H1 (cell line): ENCODE measurements at regions not wholly inside any gene's neighbourhood (a gene's known extent, or its start where the extent isn't known, plus 50 kb on each side); places are given as distances from the start of the nearest gene placed in this dataset.

Experiments
- CTCF ChIA-PET: fragments of 300-600 bp; sonication (Branson Sonifier 250); formaldehyde crosslinking; loops from one replicate; lab custom pipeline; 2021; ENCODE audit not compliant: partially characterized antibody; lab: Charles Lee
- POLR2A ChIA-PET: fragments of 300-600 bp; sonication (Branson Sonifier 250); formaldehyde crosslinking; loops from one replicate; lab custom pipeline; 2021; ENCODE audit warnings: inconsistent platforms; ENCODE audit not compliant: partially characterized antibody; lab: Charles Lee
- DNase-seq, 2 experiments: peaks; one replicate each; pipeline versions ENCODE4 v3.0.0 to v3.0.0-alpha.2; 2010 to 2022; ENCODE audit warnings: low spot score in 2 of 2, low read depth in 1 of 2, mixed read lengths in 1 of 2
- FAIRE-seq: peaks from 2 replicates; lab custom pipeline; 2011; peaks lifted over from hg19 to GRCh38; lab: Jason Lieb, UNC
- H2AFZ ChIP-seq: 2 replicates; pipeline ENCODE4 v1.8.1; 2012; ENCODE audit warnings: low read length, inconsistent platforms
- H2AK5ac ChIP-seq: 2 replicates; pipeline ENCODE4 v1.6.1; 2013; ENCODE audit warnings: low read depth, low read length
- H2BK120ac ChIP-seq: replicated peaks from 2 replicates; pipeline ENCODE3; 2013; ENCODE audit warnings: low read depth, low read length, inconsistent platforms
- H2BK12ac ChIP-seq: 2 replicates; pipeline ENCODE4 v1.6.1; 2013; ENCODE audit warnings: low read depth, low read length
- H2BK15ac ChIP-seq: 2 replicates; pipeline ENCODE4 v1.6.1; 2013; ENCODE audit warnings: low read length
- H2BK20ac ChIP-seq: 2 replicates; pipeline ENCODE4 v1.6.1; 2013; ENCODE audit warnings: low read length
- H2BK5ac ChIP-seq: 2 replicates; pipeline ENCODE4 v1.6.1; 2013; ENCODE audit warnings: low read depth, low read length
- H3K14ac ChIP-seq: 2 replicates; pipeline ENCODE4 v1.6.1; 2013; ENCODE audit warnings: inconsistent platforms; ENCODE audit not compliant: insufficient read length
- H3K18ac ChIP-seq: 2 replicates; pipeline ENCODE4 v1.6.1; 2013; ENCODE audit warnings: low read length; ENCODE audit errors: extremely low read depth
- H3K23ac ChIP-seq: 2 replicates; pipeline ENCODE4 v1.6.1; 2013; ENCODE audit warnings: inconsistent platforms; ENCODE audit not compliant: insufficient read length
- H3K23me2 ChIP-seq: 2 replicates; pipeline ENCODE4 v1.6.1; 2013; ENCODE audit warnings: low read depth, low read length
- H3K27ac ChIP-seq: 2 replicates; pipeline ENCODE4 v1.6.1; 2011; ENCODE audit warnings: low read depth, low read length, inconsistent platforms
- H3K27me3 ChIP-seq, 4 experiments: replicated peaks in 1 of 4; 1 replicate in 1 of 4; 2 replicates in 3 of 4; pipeline versions ENCODE4 v1.6.1 to v1.8.1; 2011 to 2013; ENCODE audit warnings: low read length in 3 of 4, mild to moderate bottlenecking in 3 of 4, inconsistent platforms in 2 of 4, mixed read lengths in 2 of 4, moderate library complexity in 1 of 4; ENCODE audit not compliant: control insufficient read depth in 3 of 4, insufficient read depth in 3 of 4; ENCODE audit errors: extremely low read depth in 1 of 4
- H3K36me3 ChIP-seq, 4 experiments: 2 replicates each; pipeline versions ENCODE4 v1.6.1 to v1.8.1; 2011 to 2013; ENCODE audit warnings: mild to moderate bottlenecking in 4 of 4, low read length in 3 of 4, moderate library complexity in 2 of 4, control low read depth in 1 of 4, inconsistent platforms in 1 of 4; ENCODE audit not compliant: insufficient read depth in 4 of 4, control insufficient read depth in 2 of 4
- H3K4ac ChIP-seq: replicated peaks from 2 replicates; pipeline ENCODE3; 2013; ENCODE audit warnings: low read length, low read depth, mixed read lengths, inconsistent platforms; ENCODE audit not compliant: insufficient read length
- H3K4me1 ChIP-seq, 4 experiments: replicated peaks in 1 of 4; 1 replicate in 1 of 4; 2 replicates in 3 of 4; pipeline versions ENCODE4 v1.6.1 to v1.8.1; 2011 to 2013; ENCODE audit warnings: low read length in 3 of 4, inconsistent platforms in 2 of 4, mixed read lengths in 1 of 4; ENCODE audit not compliant: insufficient read depth in 4 of 4, control insufficient read depth in 3 of 4
- H3K4me2 ChIP-seq, 2 experiments: 2 replicates each; pipeline versions ENCODE4 v1.6.1 to v1.8.1; 2011 to 2013; ENCODE audit warnings: low read depth in 2 of 2, low read length in 2 of 2, control low read depth in 1 of 2, inconsistent platforms in 1 of 2, mild to moderate bottlenecking in 1 of 2; ENCODE audit not compliant: insufficient read depth in 1 of 2
- H3K4me3 ChIP-seq, 4 experiments: fragments of 200-600, 300-600 bp in 1 of 4; sonication (generic), shearing (Covaris generic), sonication (Bioruptor Twin) in 1 of 4; 2 replicates each; pipeline versions ENCODE4 v1.5.1 to v1.8.1; 2011 to 2016; ENCODE audit warnings: low read length in 4 of 4, low read depth in 3 of 4, control low read depth in 2 of 4, inconsistent platforms in 2 of 4, mild to moderate bottlenecking in 2 of 4, mixed read lengths in 1 of 4, moderate library complexity in 1 of 4; ENCODE audit not compliant: insufficient read depth in 2 of 4; ENCODE audit errors: extremely low read depth in 1 of 4
- H3K56ac ChIP-seq: replicated peaks from 2 replicates; pipeline ENCODE3; 2013; ENCODE audit warnings: low read depth, mild to moderate bottlenecking, mixed read lengths, low read length, inconsistent platforms; ENCODE audit not compliant: insufficient read length
- H3K79me1 ChIP-seq: 2 replicates; pipeline ENCODE4 v1.6.1; 2013; ENCODE audit warnings: low read depth, low read length, control low read depth
- H3K79me2 ChIP-seq, 2 experiments: 2 replicates each; pipeline versions ENCODE4 v1.6.1 to v1.8.1; 2012 to 2013; ENCODE audit warnings: low read length in 2 of 2, mild to moderate bottlenecking in 2 of 2, inconsistent platforms in 1 of 2; ENCODE audit not compliant: insufficient read depth in 2 of 2, control insufficient read depth in 1 of 2
- H3K9ac ChIP-seq, 4 experiments: replicated peaks in 1 of 4; 1 replicate in 1 of 4; 2 replicates in 3 of 4; pipeline versions ENCODE4 v1.6.1 to v1.8.1; 2011 to 2013; ENCODE audit warnings: low read depth in 3 of 4, low read length in 3 of 4, control low read depth in 2 of 4, mild to moderate bottlenecking in 2 of 4, moderate library complexity in 2 of 4, inconsistent platforms in 1 of 4; ENCODE audit errors: extremely low read depth in 1 of 4
- H3K9me3 ChIP-seq, 2 experiments: 2 replicates each; pipeline versions ENCODE4 v1.6.1 to v1.8.1; 2012 to 2013; ENCODE audit warnings: mild to moderate bottlenecking in 2 of 2, moderate library complexity in 2 of 2, control low read depth in 1 of 2, inconsistent platforms in 1 of 2, low read depth in 1 of 2, low read length in 1 of 2, mixed read lengths in 1 of 2; ENCODE audit not compliant: insufficient read depth in 2 of 2
- H4K20me1 ChIP-seq, 2 experiments: replicated peaks in 1 of 2; 2 replicates each; pipeline versions ENCODE3 to v1.8.1; 2011 to 2013; ENCODE audit warnings: inconsistent platforms in 2 of 2, low read length in 2 of 2, mild to moderate bottlenecking in 1 of 2; ENCODE audit not compliant: insufficient read depth in 2 of 2, control insufficient read depth in 1 of 2
- H4K5ac ChIP-seq: 2 replicates; pipeline ENCODE4 v1.6.1; 2013; ENCODE audit warnings: low read length, low read depth, mixed read lengths, inconsistent platforms; ENCODE audit not compliant: insufficient read length
- H4K8ac ChIP-seq: 2 replicates; pipeline ENCODE4 v1.8.0; 2013; ENCODE audit warnings: mild to moderate bottlenecking, moderate library complexity, low read length, inconsistent platforms; ENCODE audit not compliant: insufficient read depth; ENCODE audit errors: extremely low read depth
- H4K91ac ChIP-seq: replicated peaks from 2 replicates; pipeline ENCODE3; 2013; ENCODE audit warnings: low read length, mixed read lengths, inconsistent platforms; ENCODE audit not compliant: insufficient read length
- BCL11A ChIP-seq, 2 experiments: IDR thresholded peaks; one replicate each; pipeline ENCODE4 v1.6.1; 2011; ENCODE audit warnings: low read depth in 2 of 2, low read length in 2 of 2, mild to moderate bottlenecking in 2 of 2
- CTBP2 ChIP-seq: IDR thresholded peaks from 2 replicates; pipeline ENCODE4 v1.7.0; 2011; ENCODE audit warnings: borderline replicate concordance, mild to moderate bottlenecking, moderate library complexity, mixed read lengths, low read length; ENCODE audit not compliant: insufficient read depth, insufficient read length
- POLR2AphosphoS5 ChIP-seq: IDR thresholded peaks from 2 replicates; pipeline ENCODE4 v1.6.1; 2011; ENCODE audit warnings: low read depth, low read length
- RFX5 ChIP-seq: IDR thresholded peaks from 2 replicates; pipeline ENCODE4 v1.6.1; 2011; ENCODE audit warnings: low read depth, low read length, improper control_type of control experiment, borderline replicate concordance
- SIRT6 ChIP-seq: IDR thresholded peaks from one replicate; pipeline ENCODE4 v1.7.1; 2012; ENCODE audit warnings: low read length, inconsistent platforms
- SP1 ChIP-seq: IDR thresholded peaks from 2 replicates; pipeline ENCODE4 v1.6.1; 2011; ENCODE audit warnings: low read depth, low read length
- SRF ChIP-seq: IDR thresholded peaks from 2 replicates; pipeline ENCODE4 v1.6.1; 2011; ENCODE audit warnings: mild to moderate bottlenecking, low read depth, low read length, moderate library complexity
- WGBS, 2 experiments: shearing (Covaris generic) in 1 of 2; methylation state at CpG; one replicate each; pipeline versions ENCODE4 v1.1.6 to v1.1.7; 2013 to 2015; ENCODE audit warnings: low lambda C conversion rate in 2 of 2, mixed read lengths in 2 of 2, inconsistent platforms in 1 of 2, low coverage in 1 of 2, missing lambda C conversion rate in 1 of 2; ENCODE audit not compliant: insufficient replicate concordance in 2 of 2, insufficient coverage in 1 of 2, insufficient read length in 1 of 2; ENCODE audit errors: extremely low coverage in 1 of 2, missing lambda C conversion rate in 1 of 2; 5-methylcytosine and 5-hydroxymethylcytosine counted together
- TF ChIP-seq, protein P1 (sequence below): IDR thresholded peaks from 2 replicates; pipeline ENCODE4 v1.6.1; 2012; ENCODE audit warnings: inconsistent platforms

DNA sequence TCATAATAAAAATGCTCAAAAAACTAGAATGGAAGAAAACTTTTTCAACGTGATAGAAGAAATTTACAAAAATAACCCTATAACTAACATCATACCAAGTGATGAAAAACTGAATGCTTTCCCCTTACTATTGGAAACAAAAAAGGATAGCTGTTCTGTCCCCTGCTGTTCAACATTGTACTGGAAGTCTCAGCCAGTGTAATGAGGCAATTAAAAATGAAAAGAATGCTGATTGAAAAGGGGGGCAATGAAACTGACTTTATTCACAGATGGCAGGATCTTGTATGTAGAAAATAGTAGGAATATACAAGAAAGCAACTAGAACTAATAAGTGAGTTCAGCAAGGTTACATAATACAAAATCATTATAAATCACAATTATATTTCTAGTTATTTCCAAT lies 337.9 kb upstream of the KITLG start:
- H3K79me1 ChIP-seq, result no peaks in the 10 kb centered on the region
- no peak overlapping the region for H3K56ac ChIP-seq
- no peaks in the 10 kb centered on the region for H3K27me3 ChIP-seq
- H2BK12ac ChIP-seq, result no peak overlapping the region
- H3K9me3 ChIP-seq, result 0 out of 4 replicates have a peak, but pooled peaks cover 0 to 2% of the 10 kb centered on the region in 2 experiments
- WGBS, 2 experiments, result 77% methylated on average over 1 of the region's 1 CpG; no CpG with 5 or more reads in 1 of the 2 experiments
- DNase-seq, result no peak
- no peak overlapping the region for H3K18ac ChIP-seq
- no peak overlapping the region for H3K9ac ChIP-seq
- TF ChIP-seq CTBP2 (no peak), SIRT6 (no peak), BCL11A (IDR thresholded peaks at IDR 0.05; ENCODE audit: low read depth in 2 of 2, low read length in 2 of 2) (no peak), POLR2AphosphoS5 (no peak), SP1 (no peak), SRF (no peak), RFX5 (no peak)
- TF ChIP-seq, protein P1, sequence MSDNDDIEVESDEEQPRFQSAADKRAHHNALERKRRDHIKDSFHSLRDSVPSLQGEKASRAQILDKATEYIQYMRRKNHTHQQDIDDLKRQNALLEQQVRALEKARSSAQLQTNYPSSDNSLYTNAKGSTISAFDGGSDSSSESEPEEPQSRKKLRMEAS, result no peak
- TF ChIP-seq, all 59 proteins: peak for 0
- no peak overlapping the region for H3K14ac ChIP-seq
- H3K4me1 ChIP-seq, result peaks cover 3 to 5% (median 3%) of the 10 kb centered on the region in 4 experiments; a peak in 4 of 7 replicates
- ChIA-PET POLR2A (no interaction called here), CTCF (no interaction called here)
- no peak overlapping the region for H3K23ac ChIP-seq
- no peak for FAIRE-seq
- H2AK5ac ChIP-seq, result no peak overlapping the region
- H3K23me2 ChIP-seq, result no peaks in the 10 kb centered on the region
- H4K91ac ChIP-seq, result no peak overlapping the region
- no peak overlapping the region for H2BK120ac ChIP-seq
- H3K79me2 ChIP-seq, result no peaks in the 10 kb centered on the region
- H3K36me3 ChIP-seq, result no peaks in the 10 kb centered on the region
- no peak overlapping the region for H4K8ac ChIP-seq
- H3K4me2 ChIP-seq, result no peak overlapping the region
- H2BK5ac ChIP-seq, result no peak overlapping the region
- no peak overlapping the region for H2BK20ac ChIP-seq
- H2AFZ ChIP-seq, result no peak overlapping the region
- no peaks in the 10 kb centered on the region for H4K20me1 ChIP-seq
- H2BK15ac ChIP-seq, result no peak overlapping the region
- H4K5ac ChIP-seq, result no peak overlapping the region
- H3K4me3 ChIP-seq, result no peak overlapping the region
- no peak overlapping the region for H3K27ac ChIP-seq
- H3K4ac ChIP-seq, result no peak overlapping the region
